ENCODE measurements at regions not wholly inside any gene's neighbourhood (a gene's known extent, or its start where the extent isn't known, plus 50 kb on each side); places are given as distances from the start of the nearest gene placed in this dataset.

DNA sequence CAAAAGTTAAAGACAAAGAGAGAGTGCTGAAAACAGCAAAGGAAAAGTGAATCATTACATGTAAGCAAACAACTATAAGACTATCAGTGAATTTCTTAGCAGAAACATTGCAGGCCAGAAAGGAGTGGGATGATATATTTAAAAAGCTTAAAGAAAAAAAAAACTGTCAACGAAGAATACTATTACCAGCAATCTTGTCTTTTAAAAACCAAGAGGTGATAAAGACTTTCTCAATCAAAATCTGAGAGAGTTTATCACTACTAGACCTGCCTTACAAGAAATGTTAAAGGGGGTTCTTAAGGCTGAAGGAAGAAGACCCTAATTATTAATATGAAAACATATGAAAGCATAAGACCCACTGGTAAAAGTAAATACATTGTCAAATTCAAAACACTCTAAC, 132.5 kb upstream of the ZCCHC13 start:
- TF ChIP-seq ZSCAN20 (CRISPR knock-in tag; IDR thresholded peaks at IDR 0.05) (no peak), MAX (IDR thresholded peaks at IDR 0.05) (no peak), SREBF2 (IDR thresholded peaks at IDR 0.05) (no peak), POLR2A (IDR thresholded peaks at IDR 0.05; ENCODE audit: low read length) (no peak), SMC3 (IDR thresholded peaks at IDR 0.05) (no peak), EP300 (IDR thresholded peaks at IDR 0.05) (no peak), TP53 (CRISPR knock-in tag; IDR thresholded peaks at IDR 0.05) (no peak), CHD2 (IDR thresholded peaks at IDR 0.05; ENCODE audit: low read length, partially characterized antibody) (no peak), EHF (CRISPR knock-in tag; IDR thresholded peaks at IDR 0.05) (no peak), JUNB (IDR thresholded peaks at IDR 0.05) (no peak)
- TF ChIP-seq, protein P1, sequence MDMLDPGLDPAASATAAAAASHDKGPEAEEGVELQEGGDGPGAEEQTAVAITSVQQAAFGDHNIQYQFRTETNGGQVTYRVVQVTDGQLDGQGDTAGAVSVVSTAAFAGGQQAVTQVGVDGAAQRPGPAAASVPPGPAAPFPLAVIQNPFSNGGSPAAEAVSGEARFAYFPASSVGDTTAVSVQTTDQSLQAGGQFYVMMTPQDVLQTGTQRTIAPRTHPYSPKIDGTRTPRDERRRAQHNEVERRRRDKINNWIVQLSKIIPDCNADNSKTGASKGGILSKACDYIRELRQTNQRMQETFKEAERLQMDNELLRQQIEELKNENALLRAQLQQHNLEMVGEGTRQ (IDR thresholded peaks at IDR 0.05), result no peak
- TF ChIP-seq, protein P2, sequence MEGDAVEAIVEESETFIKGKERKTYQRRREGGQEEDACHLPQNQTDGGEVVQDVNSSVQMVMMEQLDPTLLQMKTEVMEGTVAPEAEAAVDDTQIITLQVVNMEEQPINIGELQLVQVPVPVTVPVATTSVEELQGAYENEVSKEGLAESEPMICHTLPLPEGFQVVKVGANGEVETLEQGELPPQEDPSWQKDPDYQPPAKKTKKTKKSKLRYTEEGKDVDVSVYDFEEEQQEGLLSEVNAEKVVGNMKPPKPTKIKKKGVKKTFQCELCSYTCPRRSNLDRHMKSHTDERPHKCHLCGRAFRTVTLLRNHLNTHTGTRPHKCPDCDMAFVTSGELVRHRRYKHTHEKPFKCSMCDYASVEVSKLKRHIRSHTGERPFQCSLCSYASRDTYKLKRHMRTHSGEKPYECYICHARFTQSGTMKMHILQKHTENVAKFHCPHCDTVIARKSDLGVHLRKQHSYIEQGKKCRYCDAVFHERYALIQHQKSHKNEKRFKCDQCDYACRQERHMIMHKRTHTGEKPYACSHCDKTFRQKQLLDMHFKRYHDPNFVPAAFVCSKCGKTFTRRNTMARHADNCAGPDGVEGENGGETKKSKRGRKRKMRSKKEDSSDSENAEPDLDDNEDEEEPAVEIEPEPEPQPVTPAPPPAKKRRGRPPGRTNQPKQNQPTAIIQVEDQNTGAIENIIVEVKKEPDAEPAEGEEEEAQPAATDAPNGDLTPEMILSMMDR (IDR thresholded peaks at IDR 0.05), result no peak
- TF ChIP-seq, protein P3, sequence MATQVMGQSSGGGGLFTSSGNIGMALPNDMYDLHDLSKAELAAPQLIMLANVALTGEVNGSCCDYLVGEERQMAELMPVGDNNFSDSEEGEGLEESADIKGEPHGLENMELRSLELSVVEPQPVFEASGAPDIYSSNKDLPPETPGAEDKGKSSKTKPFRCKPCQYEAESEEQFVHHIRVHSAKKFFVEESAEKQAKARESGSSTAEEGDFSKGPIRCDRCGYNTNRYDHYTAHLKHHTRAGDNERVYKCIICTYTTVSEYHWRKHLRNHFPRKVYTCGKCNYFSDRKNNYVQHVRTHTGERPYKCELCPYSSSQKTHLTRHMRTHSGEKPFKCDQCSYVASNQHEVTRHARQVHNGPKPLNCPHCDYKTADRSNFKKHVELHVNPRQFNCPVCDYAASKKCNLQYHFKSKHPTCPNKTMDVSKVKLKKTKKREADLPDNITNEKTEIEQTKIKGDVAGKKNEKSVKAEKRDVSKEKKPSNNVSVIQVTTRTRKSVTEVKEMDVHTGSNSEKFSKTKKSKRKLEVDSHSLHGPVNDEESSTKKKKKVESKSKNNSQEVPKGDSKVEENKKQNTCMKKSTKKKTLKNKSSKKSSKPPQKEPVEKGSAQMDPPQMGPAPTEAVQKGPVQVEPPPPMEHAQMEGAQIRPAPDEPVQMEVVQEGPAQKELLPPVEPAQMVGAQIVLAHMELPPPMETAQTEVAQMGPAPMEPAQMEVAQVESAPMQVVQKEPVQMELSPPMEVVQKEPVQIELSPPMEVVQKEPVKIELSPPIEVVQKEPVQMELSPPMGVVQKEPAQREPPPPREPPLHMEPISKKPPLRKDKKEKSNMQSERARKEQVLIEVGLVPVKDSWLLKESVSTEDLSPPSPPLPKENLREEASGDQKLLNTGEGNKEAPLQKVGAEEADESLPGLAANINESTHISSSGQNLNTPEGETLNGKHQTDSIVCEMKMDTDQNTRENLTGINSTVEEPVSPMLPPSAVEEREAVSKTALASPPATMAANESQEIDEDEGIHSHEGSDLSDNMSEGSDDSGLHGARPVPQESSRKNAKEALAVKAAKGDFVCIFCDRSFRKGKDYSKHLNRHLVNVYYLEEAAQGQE (IDR thresholded peaks at IDR 0.05), result no peak
- TF ChIP-seq, protein P4, sequence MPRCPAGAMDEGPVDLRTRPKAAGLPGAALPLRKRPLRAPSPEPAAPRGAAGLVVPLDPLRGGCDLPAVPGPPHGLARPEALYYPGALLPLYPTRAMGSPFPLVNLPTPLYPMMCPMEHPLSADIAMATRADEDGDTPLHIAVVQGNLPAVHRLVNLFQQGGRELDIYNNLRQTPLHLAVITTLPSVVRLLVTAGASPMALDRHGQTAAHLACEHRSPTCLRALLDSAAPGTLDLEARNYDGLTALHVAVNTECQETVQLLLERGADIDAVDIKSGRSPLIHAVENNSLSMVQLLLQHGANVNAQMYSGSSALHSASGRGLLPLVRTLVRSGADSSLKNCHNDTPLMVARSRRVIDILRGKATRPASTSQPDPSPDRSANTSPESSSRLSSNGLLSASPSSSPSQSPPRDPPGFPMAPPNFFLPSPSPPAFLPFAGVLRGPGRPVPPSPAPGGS (IDR thresholded peaks at IDR 0.05), result no peak

Measured in A549 (cell line).